Astrocyte (in vitro differentiated cells and primary cell): ENCODE measurements at regions not wholly inside any gene's neighbourhood (a gene's known extent, or its start where the extent isn't known, plus 50 kb on each side); places are given as distances from the start of the nearest gene placed in this dataset.

Source experiments
- DNase-seq: peaks from one replicate; pipeline ENCODE4 v3.0.0-alpha.2; 2010; ENCODE audit warnings: low read depth
- FAIRE-seq: peaks from 2 replicates; lab custom pipeline; 2011; peaks lifted over from hg19 to GRCh38; lab: Jason Lieb, UNC
- H2AFZ ChIP-seq: 2 replicates; pipeline ENCODE4 v1.6.0; 2012; ENCODE audit warnings: low read depth, low read length, inconsistent platforms
- H3K27ac ChIP-seq: 2 replicates; pipeline ENCODE4 v1.5.1; 2011; ENCODE audit warnings: low read depth, low read length, inconsistent platforms
- H3K27me3 ChIP-seq: 2 replicates; pipeline ENCODE4 v1.6.0; 2011; ENCODE audit warnings: low read length, inconsistent platforms; ENCODE audit not compliant: insufficient read depth
- H3K36me3 ChIP-seq: 2 replicates; pipeline ENCODE4 v1.5.1; 2011; ENCODE audit warnings: low read length, inconsistent platforms; ENCODE audit not compliant: insufficient read depth
- H3K4me1 ChIP-seq: 2 replicates; pipeline ENCODE4 v1.5.1; 2011; ENCODE audit warnings: low read length, inconsistent platforms; ENCODE audit not compliant: insufficient read depth
- H3K4me2 ChIP-seq: 2 replicates; pipeline ENCODE4 v1.6.0; 2012; ENCODE audit warnings: low read length, inconsistent platforms
- H3K4me3 ChIP-seq: 2 replicates; pipeline ENCODE4 v1.5.1; 2011; ENCODE audit warnings: low read depth, mild to moderate bottlenecking, low read length, inconsistent platforms; ENCODE audit not compliant: insufficient read depth
- H3K79me2 ChIP-seq: 2 replicates; pipeline ENCODE4 v1.6.0; 2012; ENCODE audit warnings: mild to moderate bottlenecking, low read length, inconsistent platforms; ENCODE audit not compliant: insufficient read depth
- H3K9ac ChIP-seq: 2 replicates; pipeline ENCODE4 v1.6.0; 2012; ENCODE audit warnings: mild to moderate bottlenecking, low read length, inconsistent platforms
- H3K9me3 ChIP-seq: 2 replicates; pipeline ENCODE4 v1.5.1; 2012; ENCODE audit warnings: low read depth, mild to moderate bottlenecking, low read length, inconsistent platforms; ENCODE audit not compliant: insufficient read depth
- H4K20me1 ChIP-seq: 2 replicates; pipeline ENCODE4 v1.6.0; 2012; ENCODE audit warnings: low read length, inconsistent platforms; ENCODE audit not compliant: insufficient read depth
- H3K27ac Mint-ChIP-seq: one replicate; pipeline ENCODE4 v1.8.0; 2021; ENCODE audit warnings: mild to moderate bottlenecking, mixed read lengths; ENCODE audit not compliant: unreplicated experiment
- H3K27me3 Mint-ChIP-seq: one replicate; pipeline ENCODE4 v1.8.0; 2021; ENCODE audit warnings: low read depth, mixed read lengths; ENCODE audit not compliant: unreplicated experiment
- H3K36me3 Mint-ChIP-seq: one replicate; pipeline ENCODE4 v1.8.0; 2021; ENCODE audit warnings: low read depth, mixed read lengths; ENCODE audit not compliant: unreplicated experiment
- H3K4me1 Mint-ChIP-seq: one replicate; pipeline ENCODE4 v1.8.0; 2021; ENCODE audit warnings: low read depth, mixed read lengths; ENCODE audit not compliant: unreplicated experiment
- H3K4me3 Mint-ChIP-seq: one replicate; pipeline ENCODE4 v1.8.0; 2021; ENCODE audit warnings: mild to moderate bottlenecking, moderate library complexity, mixed read lengths; ENCODE audit not compliant: unreplicated experiment
- H3K9me3 Mint-ChIP-seq: one replicate; pipeline ENCODE4 v1.8.0; 2021; ENCODE audit warnings: mild to moderate bottlenecking, mixed read lengths; ENCODE audit not compliant: unreplicated experiment
- EZH2 ChIP-seq: IDR thresholded peaks from 2 replicates; pipeline ENCODE4 v1.6.1; 2012; ENCODE audit warnings: mild to moderate bottlenecking, low read length, inconsistent platforms; ENCODE audit not compliant: insufficient read depth
- TF ChIP-seq, protein P1 (sequence below): IDR thresholded peaks from 2 replicates; pipeline ENCODE4 v1.5.1; 2011; ENCODE audit warnings: low read depth, mild to moderate bottlenecking, inconsistent platforms, low read length, moderate library complexity; ENCODE audit not compliant: insufficient read depth

DNA sequence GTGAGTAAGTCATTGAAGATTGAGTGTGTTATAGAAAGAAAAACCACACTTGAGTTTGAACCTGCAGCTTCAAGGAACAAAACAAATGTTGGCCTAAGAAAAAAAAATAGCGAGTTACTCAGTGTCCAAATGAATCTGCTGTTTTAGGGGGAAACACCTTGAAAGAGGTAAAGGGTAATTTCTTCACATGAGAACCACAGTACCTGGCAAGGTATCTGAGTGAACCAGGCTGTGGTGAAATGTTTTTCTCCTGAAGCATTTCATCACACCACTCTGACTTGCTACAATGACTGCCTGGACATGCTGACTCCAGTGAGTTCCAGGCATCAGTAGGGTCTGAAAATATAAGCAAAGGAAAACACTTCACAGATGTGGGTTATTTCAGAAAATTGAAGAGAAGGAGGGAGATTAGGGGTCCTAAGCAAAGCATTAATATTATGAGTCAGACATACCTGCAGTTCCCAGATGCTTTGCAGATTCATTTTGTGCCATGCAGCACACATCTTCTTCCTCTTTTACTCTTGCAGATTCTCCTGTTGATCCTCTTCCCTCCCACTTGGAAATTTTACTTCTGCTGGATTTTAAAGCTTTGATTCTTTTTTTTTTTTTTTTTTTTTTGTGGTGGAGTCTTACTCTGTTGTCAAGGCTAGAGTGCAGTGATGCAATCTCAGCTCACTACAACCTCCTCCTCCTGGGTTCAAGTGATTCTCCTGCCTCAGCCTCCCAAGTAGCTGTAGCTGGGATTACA, 206.2 kb upstream of the SGK1 start:
- DNase-seq (no peak), FAIRE-seq (no peak)
- no peaks in the 10 kb centered on the region for H3K9me3 ChIP-seq

DNA sequence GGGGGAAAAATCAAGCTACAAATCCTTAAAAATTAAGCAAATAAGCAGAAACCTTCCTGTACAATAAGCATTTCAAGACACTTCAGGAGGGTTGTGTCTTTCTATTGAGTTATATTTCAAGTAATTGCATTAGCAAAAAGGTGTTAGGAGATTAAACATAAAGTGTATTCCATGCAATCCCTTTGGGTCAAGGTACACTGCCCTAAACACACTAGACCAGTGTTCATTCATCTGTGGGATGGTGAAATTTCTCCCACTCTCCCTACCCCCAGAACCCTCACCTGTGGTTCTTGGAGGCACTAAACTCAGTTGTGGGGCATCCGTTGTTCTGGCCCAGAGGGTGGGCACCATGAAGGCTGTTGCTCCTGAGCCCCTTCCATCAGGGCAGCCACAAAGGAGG, 205.1 kb upstream of the SGK1 start:
- Histone ChIP-seq H3K36me3 (no peaks in the 10 kb centered on the region), H3K9ac (no peak overlapping the region), H3K4me3 (no peak overlapping the region), H3K27me3 (no peaks in the 10 kb centered on the region), H4K20me1 (no peaks in the 10 kb centered on the region), H3K4me2 (no peak overlapping the region), H3K79me2 (no peaks in the 10 kb centered on the region), H3K27ac (no peak overlapping the region), H3K4me1 (peaks cover 11% of the 10 kb centered on the region), H2AFZ (no peak overlapping the region), H3K9me3 (no peaks in the 10 kb centered on the region)
- Mint-ChIP-seq H3K9me3 (no peaks in the 10 kb centered on the region), H3K36me3 (no peaks in the 10 kb centered on the region), H3K27ac (no peak overlapping the region), H3K4me1 (peaks cover 25% of the 10 kb centered on the region), H3K27me3 (no peaks in the 10 kb centered on the region), H3K4me3 (no peak overlapping the region)
- DNase-seq (no peak), FAIRE-seq (no peak)
- TF ChIP-seq, protein P1, sequence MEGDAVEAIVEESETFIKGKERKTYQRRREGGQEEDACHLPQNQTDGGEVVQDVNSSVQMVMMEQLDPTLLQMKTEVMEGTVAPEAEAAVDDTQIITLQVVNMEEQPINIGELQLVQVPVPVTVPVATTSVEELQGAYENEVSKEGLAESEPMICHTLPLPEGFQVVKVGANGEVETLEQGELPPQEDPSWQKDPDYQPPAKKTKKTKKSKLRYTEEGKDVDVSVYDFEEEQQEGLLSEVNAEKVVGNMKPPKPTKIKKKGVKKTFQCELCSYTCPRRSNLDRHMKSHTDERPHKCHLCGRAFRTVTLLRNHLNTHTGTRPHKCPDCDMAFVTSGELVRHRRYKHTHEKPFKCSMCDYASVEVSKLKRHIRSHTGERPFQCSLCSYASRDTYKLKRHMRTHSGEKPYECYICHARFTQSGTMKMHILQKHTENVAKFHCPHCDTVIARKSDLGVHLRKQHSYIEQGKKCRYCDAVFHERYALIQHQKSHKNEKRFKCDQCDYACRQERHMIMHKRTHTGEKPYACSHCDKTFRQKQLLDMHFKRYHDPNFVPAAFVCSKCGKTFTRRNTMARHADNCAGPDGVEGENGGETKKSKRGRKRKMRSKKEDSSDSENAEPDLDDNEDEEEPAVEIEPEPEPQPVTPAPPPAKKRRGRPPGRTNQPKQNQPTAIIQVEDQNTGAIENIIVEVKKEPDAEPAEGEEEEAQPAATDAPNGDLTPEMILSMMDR: no peak
- TF ChIP-seq EZH2: no peak

More for the DNA sequence above, 206.2 kb upstream of the SGK1 start:
- H3K9me3 Mint-ChIP-seq: no peaks in the 10 kb centered on the region
- no peaks in the 10 kb centered on the region for H3K27me3 Mint-ChIP-seq
- no peaks in the 10 kb centered on the region for H3K36me3 Mint-ChIP-seq
- H3K4me3 Mint-ChIP-seq: no peak overlapping the region
- Histone ChIP-seq H3K9ac (no peak overlapping the region), H4K20me1 (no peaks in the 10 kb centered on the region), H3K27ac (no peak overlapping the region), H3K79me2 (no peaks in the 10 kb centered on the region), H3K4me3 (no peak overlapping the region), H3K27me3 (no peaks in the 10 kb centered on the region), H2AFZ (no peak overlapping the region), H3K4me1 (peaks cover 11% of the 10 kb centered on the region), H3K36me3 (no peaks in the 10 kb centered on the region), H3K4me2 (no peak overlapping the region)
- peaks cover 25% of the 10 kb centered on the region for H3K4me1 Mint-ChIP-seq
- TF ChIP-seq EZH2: no peak
- TF ChIP-seq, protein P1: no peak
- no peak overlapping the region for H3K27ac Mint-ChIP-seq

DNA sequence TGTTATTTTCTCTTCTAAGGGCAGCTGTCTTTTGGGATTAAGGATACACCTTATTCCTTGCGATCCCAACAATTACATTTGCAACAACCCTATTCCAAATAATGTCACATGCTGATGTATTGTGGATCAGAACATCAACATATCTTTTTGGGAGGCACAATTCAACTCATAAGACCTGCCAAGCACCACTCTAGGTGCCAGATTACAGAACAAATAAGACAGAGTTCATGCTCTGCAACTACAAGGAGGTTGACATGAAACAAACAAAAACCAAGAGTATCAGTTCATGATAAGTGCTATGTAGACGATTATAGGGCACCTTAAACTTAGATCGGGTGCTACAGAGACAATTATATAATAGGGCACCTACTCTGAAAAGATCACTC, 203.2 kb upstream of the SGK1 start:
- Histone ChIP-seq H3K4me2 (no peak overlapping the region), H3K27me3 (no peaks in the 10 kb centered on the region), H3K36me3 (no peaks in the 10 kb centered on the region), H3K4me1 (peaks cover 25% of the 10 kb centered on the region), H3K9ac (no peak overlapping the region), H3K4me3 (no peak overlapping the region), H2AFZ (peak overlapping the region; percentile 38), H3K27ac (no peak overlapping the region), H3K79me2 (no peaks in the 10 kb centered on the region), H4K20me1 (no peaks in the 10 kb centered on the region), H3K9me3 (no peaks in the 10 kb centered on the region)
- FAIRE-seq (no peak), DNase-seq (no peak)
- peak overlapping the region; percentile 3 for H3K27ac Mint-ChIP-seq
- peaks cover 36% of the 10 kb centered on the region for H3K4me1 Mint-ChIP-seq
- H3K27me3 Mint-ChIP-seq: no peaks in the 10 kb centered on the region
- no peak overlapping the region for H3K4me3 Mint-ChIP-seq
- no peaks in the 10 kb centered on the region for H3K9me3 Mint-ChIP-seq
- no peaks in the 10 kb centered on the region for H3K36me3 Mint-ChIP-seq
- TF ChIP-seq EZH2: no peak
- TF ChIP-seq, protein P1: no peak
